ENCODE measurements at regions not wholly inside any gene's neighbourhood (a gene's known extent, or its start where the extent isn't known, plus 50 kb on each side); places are given as distances from the start of the nearest gene placed in this dataset.
A peak's percentile ranks its signal among the peaks of the same experiment; 100 is the strongest.
"Not testable (repeated sequence)": the region's sequence is repeated elsewhere in the genome, so short reads cannot be mapped to it uniquely, and the experiment has no call there.

- no peak for FAIRE-seq
Observed at GRCh38 chr18:70981400-70982140, 692.7 kb downstream of the SOCS6 start.

DNA sequence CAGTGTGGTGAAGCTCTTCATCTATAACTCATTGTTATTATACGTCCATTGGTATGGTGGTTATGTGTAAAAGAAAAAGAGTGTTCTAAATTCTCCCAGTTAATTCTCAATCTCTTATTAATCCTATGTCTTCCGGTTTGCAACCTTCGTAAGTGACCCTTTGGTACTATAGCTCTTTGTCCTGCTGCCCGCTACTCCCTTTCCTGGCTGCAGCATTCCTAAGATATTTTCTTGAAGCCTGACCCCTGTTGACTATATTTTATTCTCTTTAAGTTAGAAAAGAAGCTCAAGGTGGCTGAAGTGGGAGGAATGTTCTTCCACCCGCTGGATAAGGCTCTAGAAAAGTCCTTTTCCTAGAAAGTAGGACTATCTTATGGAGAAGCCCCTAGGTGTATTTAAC, 684.8 kb downstream of the SOCS6 start:
- no peak for FAIRE-seq

DNA sequence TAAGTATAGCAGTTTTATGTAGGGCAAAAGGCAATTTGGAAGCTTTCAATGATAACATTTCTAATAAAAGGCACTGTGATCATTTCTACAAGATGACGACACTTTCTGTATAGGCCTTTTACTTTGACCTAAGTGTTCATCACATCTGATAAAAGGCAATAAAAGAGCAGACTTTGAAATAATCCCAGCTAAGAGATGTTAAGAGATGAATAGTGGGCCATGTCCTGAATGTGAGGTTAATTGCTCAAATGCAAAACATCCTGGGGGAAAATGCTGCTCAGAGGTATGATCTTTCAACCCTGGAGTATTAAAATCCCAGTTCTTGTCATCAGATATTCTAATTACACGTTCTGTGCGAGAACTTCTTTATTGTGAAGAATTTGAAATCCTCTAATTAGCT, 677.6 kb downstream of the SOCS6 start:
- FAIRE-seq, result peak; percentile 91

GRCh38 chr18:70961939-70962338, 673.1 kb downstream of the SOCS6 start:
- no peak for FAIRE-seq

GRCh38 chr18:70956554-70956953, 667.7 kb downstream of the SOCS6 start:
- FAIRE-seq, result no peak

- no peak for FAIRE-seq
Observed at GRCh38 chr18:70936160-70936559, 647.3 kb downstream of the SOCS6 start.

DNA sequence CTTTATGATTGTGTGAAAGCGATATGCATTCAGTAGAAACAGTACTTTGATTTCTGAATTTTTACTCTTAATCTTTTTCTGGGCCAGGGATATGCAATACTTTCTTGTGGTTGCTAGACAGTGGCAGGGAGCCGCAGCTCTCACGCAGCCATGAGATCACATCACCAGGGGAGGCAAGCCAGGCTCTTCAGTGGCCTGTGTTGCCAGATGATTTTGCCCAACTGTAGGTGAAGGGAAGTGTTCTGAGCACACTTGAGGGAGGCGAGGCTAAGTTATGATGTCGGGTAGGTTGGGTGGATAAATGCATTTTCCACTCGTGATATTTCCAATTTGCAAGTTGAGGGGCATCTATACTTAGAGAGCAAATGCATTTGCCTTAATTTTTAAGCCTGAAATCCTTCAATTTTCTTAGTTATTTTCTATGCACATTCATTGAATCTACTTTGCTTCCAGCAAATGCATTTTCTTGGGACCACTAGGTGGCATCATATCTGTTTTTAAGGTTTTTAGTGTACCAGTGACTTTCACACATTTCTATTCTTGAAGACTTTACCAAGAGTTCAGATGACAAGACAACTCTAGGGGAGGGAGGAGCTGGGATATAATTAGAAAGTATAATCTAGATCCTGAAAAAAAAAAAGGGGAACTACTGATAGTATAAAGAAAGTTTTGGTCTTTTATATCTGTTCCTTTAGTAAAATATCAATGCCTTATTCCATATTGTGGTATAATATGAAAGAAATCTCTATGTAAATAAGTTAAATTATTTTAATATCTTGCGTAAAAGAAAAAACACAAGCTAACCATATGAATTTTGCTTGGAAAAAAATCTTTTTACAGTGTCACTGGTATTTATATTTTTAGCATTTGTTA, 643.3 kb downstream of the SOCS6 start:
- peak; percentile 68 for FAIRE-seq

GRCh38 chr18:70920840-70921374, 632.1 kb downstream of the SOCS6 start:
- FAIRE-seq, result no peak

DNA sequence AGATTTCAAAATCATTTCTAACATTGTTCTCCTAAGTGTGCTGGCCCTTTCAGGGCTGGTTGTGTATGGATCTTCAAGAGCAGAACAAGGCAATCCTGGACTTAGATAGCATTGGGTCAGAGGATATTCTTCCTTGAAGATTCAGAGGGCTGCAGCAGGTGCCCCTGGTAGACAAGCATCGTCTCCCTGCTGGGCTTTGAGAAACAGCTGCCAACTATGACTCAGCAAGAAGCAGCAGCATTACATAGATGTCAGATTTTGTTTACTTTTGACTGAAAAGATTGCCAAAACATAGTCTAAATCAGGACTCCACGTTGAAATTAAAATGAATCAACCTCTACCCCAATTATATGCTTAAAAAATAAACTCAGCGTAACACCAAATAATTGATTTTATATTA, 618.8 kb downstream of the SOCS6 start:
- FAIRE-seq, result no peak

DNA sequence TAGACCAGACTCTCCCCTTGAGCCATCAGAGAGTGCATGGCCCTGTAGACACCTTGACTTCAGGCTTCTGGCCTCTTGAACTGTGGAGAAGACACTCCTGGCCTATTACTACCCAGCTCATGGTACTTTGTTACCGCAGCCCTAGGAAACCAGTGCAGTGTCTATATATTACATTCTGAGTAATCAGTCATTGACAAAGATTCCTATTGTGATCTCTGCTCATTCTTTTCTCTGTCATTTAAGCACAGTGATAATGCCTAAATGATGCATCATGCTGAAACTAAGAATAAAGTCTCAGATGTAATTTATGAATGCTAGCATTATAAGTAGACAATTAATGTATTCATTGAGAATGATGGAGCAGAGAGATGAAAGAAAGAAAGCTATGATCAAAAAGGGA, 603.5 kb downstream of the SOCS6 start:
- FAIRE-seq, result no peak

DNA sequence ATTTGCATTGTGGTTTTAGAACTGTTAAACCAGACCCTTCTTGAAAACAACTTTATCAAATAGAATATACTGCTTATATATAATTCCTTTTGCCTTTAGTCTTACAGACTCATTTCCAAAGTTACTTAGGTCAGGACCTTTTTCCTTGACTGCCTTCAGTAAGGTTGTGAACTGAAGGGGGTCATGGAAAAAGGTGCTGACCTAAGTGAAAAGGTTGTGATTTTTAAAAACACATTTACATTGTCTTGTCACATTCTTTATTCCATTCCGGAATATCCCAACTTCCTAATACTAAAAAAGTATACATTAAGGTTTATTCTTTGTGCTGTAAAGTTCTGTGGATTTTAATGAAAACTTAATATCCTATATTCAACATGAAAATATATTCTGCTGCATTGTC, 581.4 kb downstream of the SOCS6 start:
- FAIRE-seq, result no peak

DNA sequence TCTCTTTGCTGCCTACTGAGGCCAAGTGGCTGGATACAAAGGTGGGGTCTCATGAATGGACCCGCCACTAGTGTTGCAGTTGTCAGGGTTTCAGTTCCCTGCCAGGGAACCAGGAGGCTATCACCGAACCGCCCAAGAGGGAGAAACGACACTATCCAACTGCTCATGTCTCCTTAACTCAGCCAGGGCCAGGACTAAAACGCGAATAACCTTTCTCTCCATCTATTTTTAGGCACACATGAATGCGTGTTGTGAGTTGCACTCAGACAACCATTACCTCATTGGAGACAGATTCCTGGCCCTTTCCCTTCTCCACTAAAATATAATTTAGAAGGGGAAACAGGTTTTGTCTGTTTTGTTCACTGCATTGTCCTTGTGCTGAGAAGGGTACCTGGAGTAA, 559.5 kb downstream of the SOCS6 start:
- no peak for FAIRE-seq

GRCh38 chr18:70840649-70841048, 551.8 kb downstream of the SOCS6 start:
- no peak for FAIRE-seq

GRCh38 chr18:70827632-70828031, 538.8 kb downstream of the SOCS6 start:
- FAIRE-seq, result no peak

DNA sequence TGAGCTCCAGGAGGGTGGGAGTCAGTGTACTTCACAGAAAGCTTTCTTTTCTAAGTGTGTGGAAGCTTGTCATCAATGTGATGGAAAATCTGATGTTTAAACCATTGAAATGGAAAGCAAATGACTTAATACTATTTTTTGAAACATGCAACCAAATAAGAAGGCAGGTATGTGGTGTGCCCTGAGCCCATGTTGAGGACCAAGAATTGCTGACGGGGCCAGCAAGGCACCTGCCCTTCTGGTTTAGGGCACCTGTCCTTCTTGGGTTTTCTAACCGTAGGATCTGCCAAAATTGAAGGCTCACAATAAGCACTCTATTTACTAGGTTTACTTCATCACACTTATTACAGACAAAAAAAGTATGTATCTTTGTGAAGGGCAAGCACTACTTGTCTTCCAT, 537.7 kb downstream of the SOCS6 start:
- FAIRE-seq, result no peak

- no peak for FAIRE-seq
Observed at GRCh38 chr18:70822691-70823090, 533.8 kb downstream of the SOCS6 start.

DNA sequence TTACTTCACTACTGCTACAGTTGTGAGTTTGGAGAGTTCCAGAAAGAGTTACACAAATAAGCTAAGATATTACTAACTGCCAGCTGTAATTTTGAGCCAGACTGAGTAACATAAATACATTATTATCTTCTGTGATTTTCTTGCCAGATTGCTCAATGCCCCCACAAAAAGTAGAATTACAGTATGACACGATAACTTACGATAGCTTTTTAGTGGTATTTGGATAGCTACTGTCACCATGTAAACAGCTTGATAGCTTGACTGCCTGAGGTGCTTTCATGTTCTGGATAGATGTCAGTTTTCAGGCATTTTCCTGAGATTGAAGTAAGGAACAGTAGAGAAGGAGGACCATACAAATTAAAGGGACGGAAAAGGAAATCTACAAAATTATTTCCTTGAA, 533.3 kb downstream of the SOCS6 start:
- FAIRE-seq, result no peak

DNA sequence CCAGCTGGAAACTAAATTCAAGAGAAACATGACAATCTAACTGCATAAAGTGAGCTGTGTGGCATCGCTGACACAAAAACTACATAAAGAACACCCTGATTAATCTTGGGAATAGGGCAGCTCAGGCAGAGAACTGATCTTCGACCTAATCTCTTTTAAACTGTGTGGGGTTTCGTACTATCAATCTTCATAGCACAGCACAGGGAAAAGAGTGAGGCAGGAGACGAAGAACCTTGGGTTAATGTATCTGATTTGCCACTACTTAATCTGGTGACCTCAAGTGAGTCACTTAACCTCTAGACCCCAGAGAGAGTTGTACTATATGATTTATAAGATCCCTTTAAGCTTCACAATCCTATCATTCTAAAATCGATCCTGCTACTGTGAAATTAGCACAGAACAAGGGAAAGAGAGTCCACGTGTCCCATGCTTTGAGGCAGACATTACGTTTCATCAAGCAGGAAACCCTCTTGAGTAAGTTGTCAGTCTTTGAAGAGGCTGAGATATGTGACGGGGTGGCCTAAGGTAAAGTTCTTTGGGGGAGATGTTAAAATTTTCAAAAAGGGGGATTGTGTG, 519.7 kb downstream of the SOCS6 start:
- FAIRE-seq, result no peak

DNA sequence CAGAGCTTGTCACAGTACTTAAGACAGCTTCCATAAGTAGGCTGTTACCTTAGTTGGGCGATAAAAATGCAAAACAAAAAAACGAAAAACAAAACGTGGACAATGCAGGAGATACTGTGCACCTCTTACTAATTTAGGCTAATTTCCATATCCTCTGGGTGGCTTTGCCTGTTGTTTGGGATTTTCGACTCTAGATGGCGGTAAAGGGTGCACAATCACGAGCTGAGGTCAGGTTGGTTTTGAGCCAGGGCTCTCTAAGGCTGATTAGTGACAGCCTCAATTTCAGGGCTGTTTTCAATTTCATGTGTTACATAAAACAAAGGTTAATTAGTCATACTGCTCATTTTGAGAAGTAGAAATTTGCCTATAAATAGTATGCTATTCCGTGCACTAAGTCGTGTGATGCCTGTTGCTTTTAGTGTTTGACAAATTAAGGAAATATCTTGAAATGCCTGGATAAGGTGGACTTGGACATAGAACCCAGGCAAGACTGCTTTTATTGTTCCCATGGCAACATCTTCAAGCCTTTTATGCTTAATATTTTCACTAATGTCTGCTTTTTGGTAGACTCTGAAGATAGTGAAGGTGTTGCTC, 493.1 kb downstream of the SOCS6 start:
- no peak for FAIRE-seq

DNA sequence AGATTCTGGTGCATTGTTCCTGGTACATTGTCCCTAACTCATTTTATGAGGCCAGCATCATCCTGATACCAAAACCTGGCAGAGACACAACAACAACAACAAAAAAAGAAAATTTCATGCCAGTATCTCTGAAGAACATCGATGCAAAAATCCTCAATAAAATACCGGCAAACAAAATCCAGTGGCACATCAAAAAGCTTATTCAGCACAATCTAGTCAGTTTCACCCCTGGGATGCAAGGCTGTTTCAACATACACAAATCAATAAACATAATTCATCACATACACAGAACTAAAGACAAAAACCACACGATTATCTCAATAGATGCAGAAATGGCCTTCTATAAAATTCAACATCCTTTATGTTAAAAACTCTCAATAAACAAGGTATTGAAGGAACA, 477.4 kb downstream of the SOCS6 start:
- not testable (repeated sequence) for FAIRE-seq

DNA sequence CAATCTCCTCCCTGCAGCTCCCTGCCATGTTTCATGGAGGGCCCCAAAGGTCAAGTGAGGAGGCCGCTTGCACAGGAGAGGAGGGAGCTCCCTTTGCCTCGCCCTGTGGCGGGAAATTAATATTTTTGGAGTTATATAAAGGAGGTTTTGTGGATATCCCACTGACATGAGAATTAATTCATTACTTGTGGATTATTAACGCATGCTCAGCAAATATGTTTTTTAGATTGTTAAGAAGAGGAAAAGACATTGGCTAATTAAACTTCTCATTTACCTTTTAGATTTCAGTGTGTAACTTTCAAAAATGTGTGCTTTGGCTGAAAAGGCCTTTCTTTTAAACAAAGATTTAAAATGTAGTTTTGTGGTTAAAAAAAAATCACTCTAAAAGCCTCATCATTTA, 474.0 kb downstream of the SOCS6 start:
- FAIRE-seq, result no peak

GRCh38 chr18:70758780-70759179, 469.9 kb downstream of the SOCS6 start:
- FAIRE-seq, result no peak

GRCh38 chr18:70754486-70754885, 465.6 kb downstream of the SOCS6 start:
- no peak for FAIRE-seq

Measured in endometrium (tissue), 2 donors.